ENCODE measurements at regions not wholly inside any gene's neighbourhood (a gene's known extent, or its start where the extent isn't known, plus 50 kb on each side); places are given as distances from the start of the nearest gene placed in this dataset.

DNA sequence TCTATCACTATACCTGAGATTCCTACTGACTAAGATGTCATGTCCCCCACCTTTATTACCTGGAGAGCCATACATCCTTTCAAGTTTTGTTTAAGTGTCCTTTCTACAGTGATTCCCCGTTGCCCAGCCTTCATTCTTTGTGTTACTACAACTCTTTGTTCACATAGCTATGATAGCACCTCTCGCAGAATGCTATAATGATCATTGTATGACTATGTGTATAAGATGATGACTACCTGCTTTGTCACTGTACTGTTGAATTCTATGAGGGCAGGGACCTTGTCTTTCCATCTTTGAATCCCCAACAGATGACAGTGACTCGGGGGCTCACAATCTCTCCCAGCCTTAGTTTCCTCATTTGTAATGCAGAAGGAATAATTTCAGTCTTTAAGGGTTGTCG is 361.2 kb downstream of the NPR3 start:
- FAIRE-seq (no peak), ATAC-seq (no peak), DNase-seq (ENCODE audit: low spot score) (no peak)
- Histone ChIP-seq H3K4me2 (ENCODE audit: low read depth, low read length) (no peak overlapping the region), H3K27ac (ENCODE audit: extremely low read length, insufficient read depth, low read length) (no peak overlapping the region), H4K20me1 (ENCODE audit: insufficient read depth, low read length) (no peaks in the 10 kb centered on the region; the same call in 1 of the 2 replicates), H3K9ac (ENCODE audit: insufficient read depth, low read depth, low read length) (no peak overlapping the region), H3K27me3 (ENCODE audit: control insufficient read depth in 1 of 2, insufficient read depth in 2 of 2, low read length in 2 of 2) (no peaks in the 10 kb centered on the region), H2AFZ (ENCODE audit: low read length) (no peak overlapping the region), H3K79me2 (ENCODE audit: insufficient read depth, low read length) (no peaks in the 10 kb centered on the region), H3K4me3 (replicated peaks in 1 of 3; ENCODE audit: insufficient read depth in 1 of 3, low read depth in 2 of 3, low read length in 3 of 3) (no peak overlapping the region), H3K4me1 (ENCODE audit: insufficient read depth, low read length) (no peaks in the 10 kb centered on the region), H3K9me3 (ENCODE audit: low read length) (no peaks in the 10 kb centered on the region), H3K36me3 (replicated peaks in 1 of 2; ENCODE audit: control insufficient read depth in 1 of 2, insufficient read depth in 2 of 2, low read length in 2 of 2) (no peaks in the 10 kb centered on the region)
- TF ChIP-seq, protein P1, sequence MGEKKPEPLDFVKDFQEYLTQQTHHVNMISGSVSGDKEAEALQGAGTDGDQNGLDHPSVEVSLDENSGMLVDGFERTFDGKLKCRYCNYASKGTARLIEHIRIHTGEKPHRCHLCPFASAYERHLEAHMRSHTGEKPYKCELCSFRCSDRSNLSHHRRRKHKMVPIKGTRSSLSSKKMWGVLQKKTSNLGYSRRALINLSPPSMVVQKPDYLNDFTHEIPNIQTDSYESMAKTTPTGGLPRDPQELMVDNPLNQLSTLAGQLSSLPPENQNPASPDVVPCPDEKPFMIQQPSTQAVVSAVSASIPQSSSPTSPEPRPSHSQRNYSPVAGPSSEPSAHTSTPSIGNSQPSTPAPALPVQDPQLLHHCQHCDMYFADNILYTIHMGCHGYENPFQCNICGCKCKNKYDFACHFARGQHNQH (CRISPR knock-in tag; IDR thresholded peaks at IDR 0.05): no peak
- no peak for TF ChIP-seq SMARCC2 (IDR thresholded peaks at IDR 0.05)
- no peak for TF ChIP-seq FOXC1 (CRISPR knock-in tag; IDR thresholded peaks at IDR 0.05; ENCODE audit: borderline replicate concordance)
- TF ChIP-seq JUND (CRISPR knock-in tag; IDR thresholded peaks at IDR 0.05): no peak
- intact Hi-C loops (cut with micrococcal nuclease; ENCODE audit: unreplicated experiment) (no loop called here), in situ Hi-C loops (cut with HindIII; ENCODE audit: extremely low pct_ligation_motif_present, low pct_unique_long_range_greater_than_20kb) (no loop called here)
- 21% methylated on average over 4 of the region's 4 CpGs for WGBS (ENCODE audit: low lambda C conversion rate)
- no TSS peak for BruUV-seq (replicated peaks)
- ChIA-PET POLR2A (no interaction called here), CTCF (ENCODE audit: low intra/inter-chr PET ratio, low total read pairs) (no interaction called here)

DNA sequence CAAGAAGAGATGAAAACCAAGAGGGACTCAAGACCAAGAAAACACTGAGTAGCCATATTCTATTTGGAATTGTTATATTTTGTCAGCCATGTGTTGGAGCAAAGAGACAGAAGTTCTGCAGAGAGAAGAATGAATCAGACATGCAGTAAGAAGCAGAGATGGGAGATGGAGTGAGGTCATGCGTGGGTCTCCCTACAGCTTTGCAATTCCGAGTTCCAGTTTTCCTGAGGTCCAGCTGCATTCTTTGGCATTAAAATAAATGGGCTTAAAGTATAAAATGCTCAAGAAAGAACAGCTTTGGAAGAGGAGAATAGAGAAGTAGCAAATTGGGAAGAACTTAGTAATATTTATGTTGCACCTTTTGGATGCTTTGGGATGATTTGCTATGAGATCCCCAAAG is 361.6 kb downstream of the NPR3 start:
- ChIA-PET POLR2A (no interaction called here), CTCF (ENCODE audit: low intra/inter-chr PET ratio, low total read pairs) (no interaction called here)
- H3K4me3 ChIP-seq (replicated peaks in 1 of 3; ENCODE audit: insufficient read depth in 1 of 3, low read depth in 2 of 3, low read length in 3 of 3): no peak overlapping the region

More for the DNA sequence above, 361.6 kb downstream of the NPR3 start:
- no peaks in the 10 kb centered on the region for H3K4me1 ChIP-seq (ENCODE audit: insufficient read depth, low read length)
- no peak overlapping the region for H3K9ac ChIP-seq (ENCODE audit: insufficient read depth, low read depth, low read length)
- in situ Hi-C loops (cut with HindIII; ENCODE audit: extremely low pct_ligation_motif_present, low pct_unique_long_range_greater_than_20kb) (no loop called here), intact Hi-C loops (cut with micrococcal nuclease; ENCODE audit: unreplicated experiment) (no loop called here)
- H3K79me2 ChIP-seq (ENCODE audit: insufficient read depth, low read length): no peaks in the 10 kb centered on the region
- H3K4me2 ChIP-seq (ENCODE audit: low read depth, low read length): no peak overlapping the region
- no peak for DNase-seq (ENCODE audit: low spot score)
- no peaks in the 10 kb centered on the region for H3K27me3 ChIP-seq (ENCODE audit: control insufficient read depth in 1 of 2, insufficient read depth in 2 of 2, low read length in 2 of 2)
- no peaks in the 10 kb centered on the region; the same call in 1 of the 2 replicates for H4K20me1 ChIP-seq (ENCODE audit: insufficient read depth, low read length)
- no peaks in the 10 kb centered on the region for H3K9me3 ChIP-seq (ENCODE audit: low read length)
- TF ChIP-seq, protein P2, sequence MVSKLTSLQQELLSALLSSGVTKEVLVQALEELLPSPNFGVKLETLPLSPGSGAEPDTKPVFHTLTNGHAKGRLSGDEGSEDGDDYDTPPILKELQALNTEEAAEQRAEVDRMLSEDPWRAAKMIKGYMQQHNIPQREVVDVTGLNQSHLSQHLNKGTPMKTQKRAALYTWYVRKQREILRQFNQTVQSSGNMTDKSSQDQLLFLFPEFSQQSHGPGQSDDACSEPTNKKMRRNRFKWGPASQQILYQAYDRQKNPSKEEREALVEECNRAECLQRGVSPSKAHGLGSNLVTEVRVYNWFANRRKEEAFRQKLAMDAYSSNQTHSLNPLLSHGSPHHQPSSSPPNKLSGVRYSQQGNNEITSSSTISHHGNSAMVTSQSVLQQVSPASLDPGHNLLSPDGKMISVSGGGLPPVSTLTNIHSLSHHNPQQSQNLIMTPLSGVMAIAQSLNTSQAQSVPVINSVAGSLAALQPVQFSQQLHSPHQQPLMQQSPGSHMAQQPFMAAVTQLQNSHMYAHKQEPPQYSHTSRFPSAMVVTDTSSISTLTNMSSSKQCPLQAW (CRISPR knock-in tag; IDR thresholded peaks at IDR 0.05): no peak
- no peak for TF ChIP-seq NR2C2 (CRISPR knock-in tag; IDR thresholded peaks at IDR 0.05; ENCODE audit: borderline replicate concordance)
- H3K36me3 ChIP-seq (replicated peaks in 1 of 2; ENCODE audit: control insufficient read depth in 1 of 2, insufficient read depth in 2 of 2, low read length in 2 of 2): no peaks in the 10 kb centered on the region
- WGBS (ENCODE audit: low lambda C conversion rate): 19% methylated on average over 2 of the region's 2 CpGs
- no peak for ATAC-seq
- H3K27ac ChIP-seq (ENCODE audit: extremely low read length, insufficient read depth, low read length): no peak overlapping the region
- FAIRE-seq: no peak
- BruUV-seq (replicated peaks): no TSS peak
- H2AFZ ChIP-seq (ENCODE audit: low read length): no peak overlapping the region
